ENCODE measurements at regions not wholly inside any gene's neighbourhood (a gene's known extent, or its start where the extent isn't known, plus 50 kb on each side); places are given as distances from the start of the nearest gene placed in this dataset.

GRCh38 chr10:78450807-78451485 lies 417.3 kb downstream of the RPS24 start:
- H3K9me3 Mint-ChIP-seq (ENCODE audit: low read depth), result no peaks in the 10 kb centered on the region
- H3K36me3 Mint-ChIP-seq (ENCODE audit: low read depth), result no peaks in the 10 kb centered on the region
- no peak for TF ChIP-seq CTCF (IDR thresholded peaks at IDR 0.05)
- H3K27me3 Mint-ChIP-seq (ENCODE audit: low read depth), result peaks cover 33% of the 10 kb centered on the region
- H3K4me3 Mint-ChIP-seq (ENCODE audit: unreplicated experiment), result no peak overlapping the region
- peaks cover 19% of the 10 kb centered on the region for H3K4me1 Mint-ChIP-seq (ENCODE audit: low read depth)
- no peak for DNase-seq (ENCODE audit: low spot score)
- no peak overlapping the region for H3K27ac Mint-ChIP-seq (ENCODE audit: unreplicated experiment)

GRCh38 chr10:78451592-78451991 lies 417.9 kb downstream of the RPS24 start:
- no peak overlapping the region for H3K27ac Mint-ChIP-seq (ENCODE audit: unreplicated experiment)
- peaks cover 19% of the 10 kb centered on the region for H3K4me1 Mint-ChIP-seq (ENCODE audit: low read depth)
- DNase-seq (ENCODE audit: low spot score), result no peak
- no peak overlapping the region for H3K4me3 Mint-ChIP-seq (ENCODE audit: unreplicated experiment)
- no peaks in the 10 kb centered on the region for H3K9me3 Mint-ChIP-seq (ENCODE audit: low read depth)
- H3K27me3 Mint-ChIP-seq (ENCODE audit: low read depth), result peaks cover 33% of the 10 kb centered on the region
- no peaks in the 10 kb centered on the region for H3K36me3 Mint-ChIP-seq (ENCODE audit: low read depth)
- TF ChIP-seq CTCF (IDR thresholded peaks at IDR 0.05), result no peak

GRCh38 chr10:78454123-78454645 lies 420.5 kb downstream of the RPS24 start:
- no peaks in the 10 kb centered on the region for H3K36me3 Mint-ChIP-seq (ENCODE audit: low read depth)
- no peak overlapping the region for H3K4me3 Mint-ChIP-seq (ENCODE audit: unreplicated experiment)
- H3K27ac Mint-ChIP-seq (ENCODE audit: unreplicated experiment), result no peak overlapping the region
- H3K9me3 Mint-ChIP-seq (ENCODE audit: low read depth), result no peaks in the 10 kb centered on the region
- no peak for DNase-seq (ENCODE audit: low spot score)
- peaks cover 17% of the 10 kb centered on the region for H3K27me3 Mint-ChIP-seq (ENCODE audit: low read depth)
- no peak for TF ChIP-seq CTCF (IDR thresholded peaks at IDR 0.05)
- H3K4me1 Mint-ChIP-seq (ENCODE audit: low read depth), result peaks cover 12% of the 10 kb centered on the region

- no peak overlapping the region for H3K27ac Mint-ChIP-seq (ENCODE audit: unreplicated experiment)
- H3K4me1 Mint-ChIP-seq (ENCODE audit: low read depth), result peaks cover 14% of the 10 kb centered on the region
- TF ChIP-seq CTCF (IDR thresholded peaks at IDR 0.05), result no peak
- H3K27me3 Mint-ChIP-seq (ENCODE audit: low read depth), result peaks cover 14% of the 10 kb centered on the region
- H3K36me3 Mint-ChIP-seq (ENCODE audit: low read depth), result no peaks in the 10 kb centered on the region
- DNase-seq (ENCODE audit: low spot score), result no peak
- H3K9me3 Mint-ChIP-seq (ENCODE audit: low read depth), result no peaks in the 10 kb centered on the region
- H3K4me3 Mint-ChIP-seq (ENCODE audit: unreplicated experiment), result no peak overlapping the region
These were observed 421.6 kb downstream of the RPS24 start for GRCh38 chr10:78455236-78455635.

- Mint-ChIP-seq H3K36me3 (ENCODE audit: low read depth) (no peaks in the 10 kb centered on the region), H3K4me3 (ENCODE audit: unreplicated experiment) (no peak overlapping the region), H3K27ac (ENCODE audit: unreplicated experiment) (no peak overlapping the region), H3K27me3 (ENCODE audit: low read depth) (peaks cover 11% of the 10 kb centered on the region), H3K4me1 (ENCODE audit: low read depth) (peaks cover 14% of the 10 kb centered on the region), H3K9me3 (ENCODE audit: low read depth) (no peaks in the 10 kb centered on the region)
- no peak for TF ChIP-seq CTCF (IDR thresholded peaks at IDR 0.05)
- no peak for DNase-seq (ENCODE audit: low spot score)
These were observed 422.1 kb downstream of the RPS24 start for GRCh38 chr10:78455811-78456210.
